ENCODE measurements at regions not wholly inside any gene's neighbourhood (a gene's known extent, or its start where the extent isn't known, plus 50 kb on each side); places are given as distances from the start of the nearest gene placed in this dataset.

DNA sequence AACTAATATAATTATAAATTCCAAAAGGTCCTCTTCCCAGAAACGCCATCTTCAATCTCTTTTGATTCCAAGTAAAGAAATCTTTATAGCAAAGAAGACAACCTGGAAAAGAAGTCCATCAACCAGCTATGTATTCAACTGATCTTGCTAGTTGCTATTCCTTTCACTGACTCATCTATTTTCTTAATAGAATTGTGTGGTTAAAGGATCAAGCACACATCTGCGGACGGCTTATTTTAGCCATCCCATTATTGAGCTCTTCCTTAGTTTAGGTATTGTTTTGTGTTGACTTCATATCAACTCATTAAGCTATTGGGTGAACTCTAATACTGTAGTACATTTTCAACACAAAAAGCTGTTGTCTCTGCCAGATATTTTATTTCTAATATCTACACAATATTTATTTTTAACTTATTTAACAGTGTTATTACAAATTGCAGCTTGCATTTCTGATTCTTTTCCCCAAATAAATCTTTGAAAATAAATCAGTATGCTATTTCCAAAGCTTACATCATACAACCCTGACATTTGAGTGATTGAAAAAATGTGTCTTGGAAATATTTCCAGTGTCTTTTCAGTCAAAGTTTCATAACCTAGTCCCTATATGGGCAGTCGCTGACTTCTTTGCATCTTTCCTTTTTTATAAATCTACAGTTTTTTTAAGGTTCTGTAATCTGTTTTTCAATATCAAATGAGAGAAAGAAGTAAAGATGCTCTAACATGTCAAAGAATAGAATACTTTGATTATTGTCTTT lies 158.8 kb upstream of the SPRY2 start:
- no peaks in the 10 kb centered on the region for H3K36me3 ChIP-seq (ENCODE audit: control insufficient read depth in 2 of 2, insufficient read depth in 1 of 2, low read length in 2 of 2)
- H3K4me3 ChIP-seq (ENCODE audit: low read depth, low read length): no peak overlapping the region
- no peaks in the 10 kb centered on the region for H3K4me1 ChIP-seq (ENCODE audit: control insufficient read depth, insufficient read depth, low read length)
- no peak overlapping the region for H3K27ac ChIP-seq (ENCODE audit: extremely low read depth, low read depth, low read length)
- CTCF ChIA-PET: no interaction called here
- no peak for TF ChIP-seq ZNF670 (tag by site-specific recombination; IDR thresholded peaks at IDR 0.05; ENCODE audit: low read depth)
- TF ChIP-seq TCF7L2 (IDR thresholded peaks at IDR 0.05; ENCODE audit: borderline replicate concordance, low read depth, low read length): no peak
- no peak for TF ChIP-seq ZIC2 (tag by site-specific recombination; IDR thresholded peaks at IDR 0.05)
- TF ChIP-seq OSR2 (tag by site-specific recombination; IDR thresholded peaks at IDR 0.05): no peak
- no peak for TF ChIP-seq SCRT1 (tag by site-specific recombination; IDR thresholded peaks at IDR 0.05; ENCODE audit: borderline replicate concordance)
- TF ChIP-seq KLF10 (tag by site-specific recombination; IDR thresholded peaks at IDR 0.05): no peak
- no peak for TF ChIP-seq KLF9 (tag by site-specific recombination; IDR thresholded peaks at IDR 0.05; ENCODE audit: low read depth)
- TF ChIP-seq ZNF354C (tag by site-specific recombination; IDR thresholded peaks at IDR 0.05; ENCODE audit: borderline replicate concordance, low read depth): no peak
- TF ChIP-seq GFI1B (tag by site-specific recombination; IDR thresholded peaks at IDR 0.05): no peak
- POLR2A ChIA-PET: no interaction called here
- no peaks in the 10 kb centered on the region for H3K9me3 ChIP-seq (ENCODE audit: control insufficient read depth, insufficient read depth, low read depth, low read length)

DNA sequence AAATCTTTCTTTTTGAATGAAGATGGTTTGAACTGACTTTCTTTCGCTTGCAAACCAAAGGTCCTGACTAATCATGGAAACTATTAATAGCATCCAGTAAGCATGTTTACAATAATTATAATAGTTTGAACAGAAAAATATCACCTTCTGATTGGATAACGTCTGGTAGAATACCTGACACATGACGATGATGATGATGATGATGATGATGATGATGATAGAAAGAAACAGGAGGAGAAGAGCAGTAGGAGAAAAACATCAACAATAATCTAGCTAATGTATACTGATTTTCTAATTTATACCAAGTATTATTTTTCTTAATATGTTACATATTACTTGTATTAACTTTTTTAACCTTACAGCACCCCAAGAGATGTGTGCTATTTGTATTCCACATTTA lies 157.5 kb upstream of the SPRY2 start:
- Histone ChIP-seq H3K9me3 (ENCODE audit: control insufficient read depth, insufficient read depth, low read depth, low read length) (no peaks in the 10 kb centered on the region), H3K36me3 (ENCODE audit: control insufficient read depth in 2 of 2, insufficient read depth in 1 of 2, low read length in 2 of 2) (no peaks in the 10 kb centered on the region), H3K4me1 (ENCODE audit: control insufficient read depth, insufficient read depth, low read length) (no peaks in the 10 kb centered on the region), H3K4me3 (ENCODE audit: low read depth, low read length) (no peak overlapping the region), H3K27ac (ENCODE audit: extremely low read depth, low read depth, low read length) (no peak overlapping the region)
- ChIA-PET POLR2A (interaction anchor here (0.5 kb wide), 1 partner anchor 938 kb away, joined by 7 read pairs; no protein-coding TSS in a partner anchor), CTCF (no interaction called here)
- TF ChIP-seq ZNF335 (tag by site-specific recombination; conservative IDR thresholded peaks at IDR 0.05) (no peak), OVOL3 (tag by site-specific recombination; IDR thresholded peaks at IDR 0.05) (no peak), ZNF707 (tag by site-specific recombination; IDR thresholded peaks at IDR 0.05) (no peak), ZNF19 (tag by site-specific recombination; IDR thresholded peaks at IDR 0.05; ENCODE audit: low read depth) (no peak), ZSCAN16 (tag by site-specific recombination; IDR thresholded peaks at IDR 0.05) (no peak), REPIN1 (tag by site-specific recombination; IDR thresholded peaks at IDR 0.05; ENCODE audit: low read depth) (no peak)
- TF ChIP-seq, protein P1, sequence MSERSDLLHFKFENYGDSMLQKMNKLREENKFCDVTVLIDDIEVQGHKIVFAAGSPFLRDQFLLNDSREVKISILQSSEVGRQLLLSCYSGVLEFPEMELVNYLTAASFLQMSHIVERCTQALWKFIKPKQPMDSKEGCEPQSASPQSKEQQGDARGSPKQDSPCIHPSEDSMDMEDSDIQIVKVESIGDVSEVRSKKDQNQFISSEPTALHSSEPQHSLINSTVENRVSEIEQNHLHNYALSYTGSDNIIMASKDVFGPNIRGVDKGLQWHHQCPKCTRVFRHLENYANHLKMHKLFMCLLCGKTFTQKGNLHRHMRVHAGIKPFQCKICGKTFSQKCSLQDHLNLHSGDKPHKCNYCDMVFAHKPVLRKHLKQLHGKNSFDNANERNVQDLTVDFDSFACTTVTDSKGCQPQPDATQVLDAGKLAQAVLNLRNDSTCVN (tag by site-specific recombination; optimal IDR thresholded peaks at IDR 0.05): no peak
- TF ChIP-seq, protein P2, sequence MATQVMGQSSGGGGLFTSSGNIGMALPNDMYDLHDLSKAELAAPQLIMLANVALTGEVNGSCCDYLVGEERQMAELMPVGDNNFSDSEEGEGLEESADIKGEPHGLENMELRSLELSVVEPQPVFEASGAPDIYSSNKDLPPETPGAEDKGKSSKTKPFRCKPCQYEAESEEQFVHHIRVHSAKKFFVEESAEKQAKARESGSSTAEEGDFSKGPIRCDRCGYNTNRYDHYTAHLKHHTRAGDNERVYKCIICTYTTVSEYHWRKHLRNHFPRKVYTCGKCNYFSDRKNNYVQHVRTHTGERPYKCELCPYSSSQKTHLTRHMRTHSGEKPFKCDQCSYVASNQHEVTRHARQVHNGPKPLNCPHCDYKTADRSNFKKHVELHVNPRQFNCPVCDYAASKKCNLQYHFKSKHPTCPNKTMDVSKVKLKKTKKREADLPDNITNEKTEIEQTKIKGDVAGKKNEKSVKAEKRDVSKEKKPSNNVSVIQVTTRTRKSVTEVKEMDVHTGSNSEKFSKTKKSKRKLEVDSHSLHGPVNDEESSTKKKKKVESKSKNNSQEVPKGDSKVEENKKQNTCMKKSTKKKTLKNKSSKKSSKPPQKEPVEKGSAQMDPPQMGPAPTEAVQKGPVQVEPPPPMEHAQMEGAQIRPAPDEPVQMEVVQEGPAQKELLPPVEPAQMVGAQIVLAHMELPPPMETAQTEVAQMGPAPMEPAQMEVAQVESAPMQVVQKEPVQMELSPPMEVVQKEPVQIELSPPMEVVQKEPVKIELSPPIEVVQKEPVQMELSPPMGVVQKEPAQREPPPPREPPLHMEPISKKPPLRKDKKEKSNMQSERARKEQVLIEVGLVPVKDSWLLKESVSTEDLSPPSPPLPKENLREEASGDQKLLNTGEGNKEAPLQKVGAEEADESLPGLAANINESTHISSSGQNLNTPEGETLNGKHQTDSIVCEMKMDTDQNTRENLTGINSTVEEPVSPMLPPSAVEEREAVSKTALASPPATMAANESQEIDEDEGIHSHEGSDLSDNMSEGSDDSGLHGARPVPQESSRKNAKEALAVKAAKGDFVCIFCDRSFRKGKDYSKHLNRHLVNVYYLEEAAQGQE (tag by site-specific recombination; IDR thresholded peaks at IDR 0.05): no peak
- TF ChIP-seq, protein P3, sequence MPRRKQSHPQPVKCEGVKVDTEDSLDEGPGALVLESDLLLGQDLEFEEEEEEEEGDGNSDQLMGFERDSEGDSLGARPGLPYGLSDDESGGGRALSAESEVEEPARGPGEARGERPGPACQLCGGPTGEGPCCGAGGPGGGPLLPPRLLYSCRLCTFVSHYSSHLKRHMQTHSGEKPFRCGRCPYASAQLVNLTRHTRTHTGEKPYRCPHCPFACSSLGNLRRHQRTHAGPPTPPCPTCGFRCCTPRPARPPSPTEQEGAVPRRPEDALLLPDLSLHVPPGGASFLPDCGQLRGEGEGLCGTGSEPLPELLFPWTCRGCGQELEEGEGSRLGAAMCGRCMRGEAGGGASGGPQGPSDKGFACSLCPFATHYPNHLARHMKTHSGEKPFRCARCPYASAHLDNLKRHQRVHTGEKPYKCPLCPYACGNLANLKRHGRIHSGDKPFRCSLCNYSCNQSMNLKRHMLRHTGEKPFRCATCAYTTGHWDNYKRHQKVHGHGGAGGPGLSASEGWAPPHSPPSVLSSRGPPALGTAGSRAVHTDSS (tag by site-specific recombination; IDR thresholded peaks at IDR 0.05): peak; percentile 66
